ENCODE measurements at regions not wholly inside any gene's neighbourhood (a gene's known extent, or its start where the extent isn't known, plus 50 kb on each side); places are given as distances from the start of the nearest gene placed in this dataset.

DNA sequence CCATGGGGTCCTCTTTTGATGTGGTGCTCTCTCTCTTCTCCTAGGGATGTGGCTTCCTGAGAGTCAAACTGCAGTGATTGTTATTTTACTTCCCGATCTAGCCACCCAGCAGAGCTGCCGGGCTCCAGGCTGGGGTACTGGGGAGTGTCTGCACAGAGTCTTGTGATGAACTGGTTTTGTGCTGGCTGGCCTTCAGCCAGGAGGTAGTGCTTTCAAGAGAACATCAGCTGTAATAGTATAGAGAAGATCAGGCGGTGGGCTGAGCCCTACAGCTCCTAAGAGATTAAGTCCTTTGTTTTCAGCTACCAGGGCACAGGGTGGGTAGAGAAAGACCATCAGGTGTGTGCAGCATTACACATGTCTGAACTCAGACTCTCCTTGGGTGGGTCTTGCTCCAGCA is 59.0 kb upstream of the AGTR2 start:
- no peak for FAIRE-seq

DNA sequence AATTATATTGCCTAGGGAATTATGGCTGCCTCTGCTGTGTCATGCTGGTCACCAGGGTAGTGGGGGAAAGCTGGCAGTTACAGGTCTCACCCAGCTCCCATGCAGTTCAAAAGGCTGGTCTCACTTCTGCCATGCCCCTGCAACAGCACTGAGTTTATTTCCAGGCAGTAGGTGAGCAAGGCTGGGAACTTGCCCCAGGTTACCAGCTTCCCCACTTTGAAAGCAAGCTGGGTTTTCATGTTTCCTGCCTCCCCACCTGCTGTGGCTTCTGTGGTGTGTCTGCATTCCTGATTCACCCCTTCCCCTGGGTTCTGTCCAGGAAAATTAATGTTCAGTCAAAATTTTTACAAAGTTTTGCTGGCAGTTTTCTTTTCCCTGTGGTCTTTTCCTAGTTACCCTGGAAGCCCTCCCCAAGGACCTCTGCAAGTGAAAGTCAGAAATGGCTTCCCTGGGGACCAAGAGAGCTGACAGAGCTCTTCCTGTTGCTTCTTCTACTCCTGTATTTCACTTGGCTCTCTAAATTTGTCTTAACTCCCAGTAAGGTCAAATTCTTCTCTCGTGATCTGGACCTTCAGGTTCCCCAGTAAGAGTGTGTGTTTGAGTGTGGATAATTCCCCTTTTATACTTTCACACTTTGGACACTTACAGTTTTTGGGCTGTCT is 58.5 kb upstream of the AGTR2 start:
- no peak for FAIRE-seq

DNA sequence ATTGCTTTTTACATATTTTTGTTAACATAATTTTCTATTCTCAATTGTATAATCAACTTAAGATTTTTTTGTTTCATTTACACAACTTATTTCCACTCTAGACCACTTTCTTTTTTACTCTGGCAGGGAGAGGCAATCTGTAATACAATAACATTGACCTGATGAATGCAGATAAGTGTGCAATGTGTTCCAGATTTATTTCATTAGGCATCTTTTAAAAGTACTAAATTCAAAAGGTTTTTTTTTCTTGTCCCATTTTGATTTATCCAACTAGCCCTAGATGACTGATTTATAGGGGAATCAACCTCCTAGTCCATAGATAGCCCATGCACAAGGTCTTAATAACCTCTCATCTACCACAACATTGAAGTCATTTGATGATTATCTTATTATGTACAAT is 55.5 kb upstream of the AGTR2 start:
- FAIRE-seq: peak; percentile 69

All from colon (tissue), 2 donors.